DND-41 (cell line): ENCODE measurements at regions not wholly inside any gene's neighbourhood (a gene's known extent, or its start where the extent isn't known, plus 50 kb on each side); places are given as distances from the start of the nearest gene placed in this dataset.

Experiments
- CTCF ChIP-seq: IDR thresholded peaks from 2 replicates; pipeline ENCODE4 v1.5.1; 2012; ENCODE audit warnings: borderline replicate concordance, low read length, moderate library complexity, mild to moderate bottlenecking; ENCODE audit not compliant: poor library complexity, severe bottlenecking; ENCODE audit errors: extremely low read depth
- EZH2 ChIP-seq: IDR thresholded peaks from 3 replicates; pipeline ENCODE4 v1.6.1; 2012; ENCODE audit warnings: borderline replicate concordance, low read depth, mild to moderate bottlenecking, moderate library complexity, low read length, inconsistent platforms; ENCODE audit not compliant: severe bottlenecking

DNA sequence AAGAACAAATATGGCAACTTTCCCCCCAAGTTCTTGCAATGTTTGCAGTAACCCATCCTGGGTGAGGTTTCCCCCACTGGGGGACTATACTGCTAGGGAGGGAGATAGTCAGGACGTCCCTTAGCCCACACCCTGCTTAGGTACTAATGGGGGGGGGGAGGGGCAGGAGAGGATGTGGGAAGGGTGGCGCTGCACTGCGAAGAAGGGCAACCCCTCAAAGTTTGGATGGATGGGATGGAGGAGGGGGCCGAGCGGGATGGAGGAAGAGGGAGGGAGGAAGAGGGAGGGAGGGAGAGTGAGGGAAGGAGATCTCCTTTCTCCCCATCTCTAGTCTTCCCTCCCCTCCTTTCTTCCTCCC, 100.6 kb upstream of the HSD17B12 start:
- no peak for TF ChIP-seq CTCF
- TF ChIP-seq EZH2, result no peak
